H54 (cell line): ENCODE measurements at regions not wholly inside any gene's neighbourhood (a gene's known extent, or its start where the extent isn't known, plus 50 kb on each side); places are given as distances from the start of the nearest gene placed in this dataset.
"Not testable (repeated sequence)": the region's sequence is repeated elsewhere in the genome, so short reads cannot be mapped to it uniquely, and the experiment has no call there.

Experiments used
- DNase-seq: peaks from one replicate; pipeline ENCODE4 v3.0.0; 2011; ENCODE audit warnings: low spot score, mixed read lengths; ENCODE audit not compliant: insufficient read length
- FAIRE-seq: peaks from 3 replicates; lab custom pipeline; 2011; peaks lifted over from hg19 to GRCh38; lab: Jason Lieb, UNC
- POLR2A ChIP-seq: IDR thresholded peaks from 2 replicates; pipeline ENCODE4 v1.6.1; 2011; ENCODE audit warnings: low read depth, mild to moderate bottlenecking, low read length

- TF ChIP-seq POLR2A: no peak
- no peak for FAIRE-seq
- DNase-seq: no peak
These were observed 92.2 kb upstream of the GATB start for GRCh38 chr4:151853034-151853433.

- DNase-seq (no peak), FAIRE-seq (no peak)
- TF ChIP-seq POLR2A: no peak
These were observed 91.4 kb upstream of the GATB start for GRCh38 chr4:151852202-151852601.

- no peak for FAIRE-seq
These were observed 90.5 kb upstream of the GATB start for GRCh38 chr4:151851354-151851753.

GRCh38 chr4:151850791-151851213 is 90.0 kb upstream of the GATB start:
- no peak for TF ChIP-seq POLR2A
- no peak for FAIRE-seq
- DNase-seq: no peak

More at GRCh38 chr4:151851354-151851753, 90.5 kb upstream of the GATB start:
- no peak for TF ChIP-seq POLR2A
- DNase-seq: no peak

- FAIRE-seq, DNase-seq: not testable (repeated sequence)
These were observed 84.7 kb upstream of the GATB start for GRCh38 chr4:151845551-151845950.

GRCh38 chr4:151842430-151843079 is 81.7 kb upstream of the GATB start:
- no peak for DNase-seq
- no peak for FAIRE-seq
- no peak for TF ChIP-seq POLR2A

GRCh38 chr4:151841107-151841506 is 80.3 kb upstream of the GATB start:
- DNase-seq (no peak), FAIRE-seq (no peak)
- no peak for TF ChIP-seq POLR2A

GRCh38 chr4:151835467-151835866 is 74.7 kb upstream of the GATB start:
- FAIRE-seq: no peak

GRCh38 chr4:151833174-151833573 is 72.4 kb upstream of the GATB start:
- TF ChIP-seq POLR2A: no peak
- FAIRE-seq: no peak
- no peak for DNase-seq

More at GRCh38 chr4:151835467-151835866, 74.7 kb upstream of the GATB start:
- no peak for TF ChIP-seq POLR2A
- DNase-seq: no peak

- DNase-seq (no peak), FAIRE-seq (no peak)
- TF ChIP-seq POLR2A: no peak
These were observed 70.7 kb upstream of the GATB start for GRCh38 chr4:151831526-151831925.

GRCh38 chr4:151830168-151830567 is 69.4 kb upstream of the GATB start:
- no peak for DNase-seq
- no peak for TF ChIP-seq POLR2A
- FAIRE-seq: no peak

GRCh38 chr4:151829309-151829708 is 68.5 kb upstream of the GATB start:
- no peak for TF ChIP-seq POLR2A
- no peak for DNase-seq
- no peak for FAIRE-seq

GRCh38 chr4:151824656-151825055 is 63.8 kb upstream of the GATB start:
- TF ChIP-seq POLR2A: no peak
- no peak for FAIRE-seq
- no peak for DNase-seq

GRCh38 chr4:151822331-151822730 is 61.5 kb upstream of the GATB start:
- FAIRE-seq: no peak
- no peak for TF ChIP-seq POLR2A
- DNase-seq: no peak

GRCh38 chr4:151820004-151820403 is 59.2 kb upstream of the GATB start:
- DNase-seq: no peak
- no peak for FAIRE-seq
- TF ChIP-seq POLR2A: no peak
